GM18873 (cell line): ENCODE measurements at regions not wholly inside any gene's neighbourhood (a gene's known extent, or its start where the extent isn't known, plus 50 kb on each side); places are given as distances from the start of the nearest gene placed in this dataset.

Source experiments
- ATAC-seq: cut with Tn5 transposase; IDR thresholded peaks from one replicate; pipeline ENCODE4 v1.9.1; 2021; ENCODE audit warnings: mild to moderate bottlenecking, moderate library complexity, moderate number of reproducible peaks; ENCODE audit not compliant: unreplicated experiment, low FRiP score

- ATAC-seq, result no peak
Observed at GRCh38 chr16:13291591-13292333, 390.4 kb downstream of the SHISA9 start.

DNA sequence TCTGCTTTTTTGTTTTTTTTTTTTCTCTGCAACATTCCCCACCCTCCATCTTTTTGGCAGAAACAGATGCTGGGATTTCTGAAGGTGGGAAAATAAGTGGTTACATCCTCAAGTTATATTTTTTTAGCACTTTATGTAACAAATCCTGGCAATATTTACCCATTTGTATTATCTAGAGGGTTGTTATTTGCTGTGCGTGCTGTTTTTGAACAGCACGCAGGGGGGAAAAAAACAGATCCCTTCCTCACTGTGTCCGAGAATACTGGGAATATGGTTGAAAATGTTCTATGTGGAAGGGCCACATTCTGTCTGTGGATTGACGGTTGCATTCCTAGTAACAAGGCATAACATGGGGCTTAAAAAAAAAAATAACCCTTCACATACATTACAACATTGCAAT, 394.8 kb downstream of the SHISA9 start:
- no peak for ATAC-seq

GRCh38 chr16:13298666-13299065, 397.3 kb downstream of the SHISA9 start:
- ATAC-seq, result no peak

GRCh38 chr16:13300066-13300840, 398.9 kb downstream of the SHISA9 start:
- ATAC-seq, result no peak

GRCh38 chr16:13305019-13305755, 403.8 kb downstream of the SHISA9 start:
- ATAC-seq, result no peak

- ATAC-seq, result no peak
Observed at GRCh38 chr16:13306161-13306995, 405.0 kb downstream of the SHISA9 start.

- ATAC-seq, result no peak
Observed at GRCh38 chr16:13307255-13307654, 405.9 kb downstream of the SHISA9 start.

GRCh38 chr16:13307851-13308250, 406.5 kb downstream of the SHISA9 start:
- ATAC-seq, result no peak

DNA sequence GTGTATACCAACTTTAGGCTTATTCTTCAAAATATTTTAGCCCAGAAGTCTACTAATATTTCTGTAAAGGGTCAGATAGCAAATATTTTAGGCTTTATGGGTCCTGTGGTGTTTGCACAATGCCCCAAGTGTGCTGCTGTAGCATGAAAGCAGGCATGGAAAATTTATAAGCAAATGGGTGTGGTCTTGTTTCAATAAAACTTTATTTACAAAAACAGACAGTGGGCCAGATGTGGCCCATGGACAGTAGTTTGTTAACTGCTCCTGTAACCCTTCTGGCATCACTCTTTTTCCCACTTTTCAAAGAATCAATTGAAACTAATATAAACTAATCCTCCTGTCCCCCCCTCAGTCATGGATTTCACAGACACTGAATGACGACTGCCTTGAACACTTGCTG, 410.7 kb downstream of the SHISA9 start:
- no peak for ATAC-seq

DNA sequence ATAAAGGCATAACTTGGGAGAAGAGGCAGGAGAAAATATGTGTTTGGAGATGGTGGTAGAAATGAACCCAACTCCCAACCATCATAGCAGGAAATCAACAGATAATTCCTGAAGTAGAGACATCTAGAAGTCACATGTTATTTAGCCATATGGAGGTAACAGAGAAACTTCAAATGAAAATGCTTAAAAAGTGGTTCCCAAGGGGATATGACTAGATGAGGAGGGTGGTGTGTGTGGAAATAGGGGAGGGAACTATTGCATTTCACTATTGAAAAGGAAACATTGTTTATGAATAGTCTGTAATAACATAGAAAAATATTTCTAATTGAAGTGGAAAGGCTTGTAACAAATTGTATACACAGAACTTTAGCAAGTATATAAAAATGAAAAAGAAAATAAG, 412.0 kb downstream of the SHISA9 start:
- no peak for ATAC-seq

DNA sequence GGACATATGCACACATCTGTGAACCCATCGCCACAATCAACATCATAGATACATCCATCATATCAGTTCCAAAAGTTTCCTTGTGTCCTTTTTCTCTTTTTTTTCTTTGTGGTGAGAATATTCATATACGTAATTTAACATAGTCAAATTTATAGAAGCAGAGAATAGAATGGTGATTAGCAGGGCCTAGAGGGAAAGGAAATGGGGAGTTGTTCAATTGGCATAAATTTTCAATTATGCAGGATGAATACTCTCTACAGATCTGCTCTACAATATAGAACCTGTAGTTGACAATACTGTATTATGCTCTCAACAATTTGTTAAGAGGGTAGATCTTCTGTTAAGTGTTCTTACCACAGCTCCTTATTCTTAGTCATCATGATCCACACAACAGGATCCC, 413.2 kb downstream of the SHISA9 start:
- ATAC-seq, result no peak

- ATAC-seq, result no peak
Observed at GRCh38 chr16:13315642-13316427, 414.4 kb downstream of the SHISA9 start.

- ATAC-seq, result no peak
Observed at GRCh38 chr16:13322336-13322735, 420.9 kb downstream of the SHISA9 start.

GRCh38 chr16:13324851-13325250, 423.5 kb downstream of the SHISA9 start:
- no peak for ATAC-seq

DNA sequence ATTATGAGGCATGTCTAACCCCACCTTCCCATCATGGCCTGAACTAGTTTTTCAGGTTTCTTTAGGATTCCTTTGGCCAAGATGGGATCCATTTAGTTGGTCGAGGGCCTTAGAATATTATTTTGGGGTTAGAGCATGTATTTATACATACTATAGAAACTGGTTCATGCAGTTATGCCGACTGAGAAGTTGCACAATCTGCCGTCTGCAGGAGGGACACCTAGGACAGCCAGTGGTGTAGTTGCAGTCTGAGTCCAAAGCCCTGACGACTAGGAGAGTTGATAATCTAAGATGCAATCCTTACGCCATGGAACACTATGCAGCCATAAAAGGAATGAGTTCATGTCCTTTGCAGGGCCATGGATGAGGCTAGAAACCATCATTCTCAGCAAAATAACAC, 424.0 kb downstream of the SHISA9 start:
- no peak for ATAC-seq

GRCh38 chr16:13331918-13332317, 430.5 kb downstream of the SHISA9 start:
- no peak for ATAC-seq

DNA sequence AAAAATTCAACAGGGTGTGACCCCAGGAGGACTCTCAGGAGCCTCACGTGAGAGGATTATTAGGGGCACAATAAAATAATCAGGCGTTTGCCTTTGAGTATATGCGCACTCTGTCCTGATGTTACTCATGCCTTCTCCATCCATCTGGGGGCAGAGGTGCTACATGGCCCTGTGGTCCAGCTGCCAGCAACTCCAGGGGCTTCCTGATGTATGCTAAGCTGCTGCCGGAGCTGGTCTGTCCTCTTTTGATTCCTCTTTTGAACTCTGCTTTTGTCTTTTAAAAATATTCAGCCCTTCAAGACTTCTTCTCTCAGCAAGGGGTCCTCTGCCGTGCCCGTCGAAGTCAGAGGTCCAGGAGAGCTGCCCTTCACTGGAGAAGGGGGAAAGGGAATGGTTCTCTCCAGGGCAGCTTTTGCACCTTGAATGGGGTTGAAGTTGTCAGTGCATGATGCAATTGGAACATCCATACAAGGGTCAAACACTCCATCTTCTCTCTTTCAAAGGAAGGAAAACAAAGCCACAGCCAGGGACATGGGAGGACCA, 431.4 kb downstream of the SHISA9 start:
- ATAC-seq, result no peak

DNA sequence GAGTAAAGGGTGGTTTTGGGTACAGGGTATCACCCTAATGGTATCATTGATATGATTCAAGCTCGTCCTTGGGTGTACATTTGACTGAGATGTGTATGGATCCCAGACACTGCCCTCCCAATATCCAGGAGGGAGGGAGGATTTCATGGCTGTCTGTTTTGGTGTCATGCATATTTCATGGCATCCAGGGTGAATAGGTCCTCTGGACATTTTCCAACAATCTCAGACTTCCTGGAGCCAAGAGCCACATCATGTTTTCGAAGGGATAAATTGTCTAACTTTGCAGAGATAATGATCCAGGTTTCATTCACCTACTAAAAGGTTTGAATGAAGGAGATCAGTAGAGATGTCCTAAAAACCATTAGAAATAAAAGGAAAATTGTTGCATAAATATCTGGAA, 431.9 kb downstream of the SHISA9 start:
- no peak for ATAC-seq

DNA sequence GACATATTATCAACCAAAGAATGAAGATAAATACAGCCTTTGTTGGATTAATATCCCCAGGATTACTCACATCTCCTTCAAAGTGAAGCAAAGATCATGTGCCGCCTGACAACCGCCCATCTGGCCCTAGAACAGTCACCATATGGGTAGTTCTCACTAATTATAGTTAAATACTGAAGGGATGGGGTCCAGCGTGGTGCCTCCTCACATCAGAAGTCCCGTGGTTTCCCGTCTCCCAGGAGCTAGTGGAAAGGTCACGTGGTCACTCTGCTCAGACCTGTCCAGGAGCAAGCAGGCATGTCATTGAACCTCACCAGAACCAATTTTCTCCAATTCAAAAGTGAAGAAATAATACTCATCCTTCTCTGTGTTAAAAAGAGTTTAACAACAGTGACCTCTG, 434.5 kb downstream of the SHISA9 start:
- no peak for ATAC-seq
